ENCODE measurements at regions not wholly inside any gene's neighbourhood (a gene's known extent, or its start where the extent isn't known, plus 50 kb on each side); places are given as distances from the start of the nearest gene placed in this dataset.

GRCh38 chr4:147217655-147218054, 263.2 kb upstream of the EDNRA start (continued):
- no peak for TF ChIP-seq CHCHD3 (CRISPR knock-in tag; IDR thresholded peaks at IDR 0.05)

GRCh38 chr4:147219145-147219544, 261.8 kb upstream of the EDNRA start:
- intact Hi-C loops (cut with micrococcal nuclease), result no loop called here
- BruUV-seq (replicated peaks), result no TSS peak
- WGBS (ENCODE audit: insufficient coverage, low coverage, missing lambda C conversion rate), result 4% methylated on average over 2 of the region's 2 CpGs

More at GRCh38 chr4:147219145-147219544, 261.8 kb upstream of the EDNRA start:
- DNase-seq (ENCODE audit: extremely low read depth in 1 of 4, low spot score in 3 of 4) (no peak), FAIRE-seq (no peak), ATAC-seq (no peak)
- H3K4me1 ChIP-seq (replicated peaks in 1 of 2; ENCODE audit: control insufficient read depth in 2 of 2, insufficient read depth in 2 of 2, low read length in 2 of 2), result no peaks in the 10 kb centered on the region
- H3K9me1 ChIP-seq (ENCODE audit: control insufficient read depth, insufficient read depth, low read length), result no peaks in the 10 kb centered on the region
- no peak overlapping the region for H2AFZ ChIP-seq (ENCODE audit: low read depth, low read length)
- no peak overlapping the region for H3K9ac ChIP-seq (ENCODE audit: insufficient read depth in 1 of 2, low read depth in 2 of 2, low read length in 2 of 2)
- ChIA-PET CTCF (ENCODE audit: low intra/inter-chr PET ratio) (no interaction called here), POLR2A (no interaction called here)
- in situ Hi-C loops (cut with MboI), result no loop called here
- H3K9me3 ChIP-seq (replicated peaks; ENCODE audit: control insufficient read depth, insufficient read depth, low read depth, low read length), result no peaks in the 10 kb centered on the region
- H3K4me2 ChIP-seq (ENCODE audit: insufficient read depth, low read length), result no peak overlapping the region
- no peak for TF ChIP-seq NKRF (IDR thresholded peaks at IDR 0.05; ENCODE audit: borderline replicate concordance)
- no peak for TF ChIP-seq GATAD2A (IDR thresholded peaks at IDR 0.05)
- no peak for TF ChIP-seq ETV6 (IDR thresholded peaks at IDR 0.05; ENCODE audit: borderline replicate concordance in 1 of 2, low read depth in 2 of 2, low read length in 1 of 2)
- no peak for TF ChIP-seq ETV6 (CRISPR knock-in tag; IDR thresholded peaks at IDR 0.05; ENCODE audit: borderline replicate concordance)
- TF ChIP-seq RNF2 (IDR thresholded peaks at IDR 0.05), result no peak
- TF ChIP-seq STAT5B (CRISPR knock-in tag; IDR thresholded peaks at IDR 0.05), result no peak
- no peak for TF ChIP-seq SRSF3 (IDR thresholded peaks at IDR 0.05; ENCODE audit: insufficient read depth, low read length)
- TF ChIP-seq CGGBP1 (CRISPR knock-in tag; IDR thresholded peaks at IDR 0.05), result no peak
- H4K20me1 ChIP-seq (replicated peaks; ENCODE audit: control insufficient read depth, insufficient read depth, low read length), result no peaks in the 10 kb centered on the region
- no peaks in the 10 kb centered on the region for H3K27me3 ChIP-seq (ENCODE audit: control insufficient read depth in 2 of 2, insufficient read depth in 2 of 2, low read length in 2 of 2)
- H3K4me3 ChIP-seq, result no peak overlapping the region
- H3K36me3 ChIP-seq (ENCODE audit: control insufficient read depth, insufficient read depth, low read length), result no peaks in the 10 kb centered on the region
- H3K27ac ChIP-seq (ENCODE audit: extremely low read depth, low read depth, low read length), result no peak overlapping the region
- no peaks in the 10 kb centered on the region for H3K79me2 ChIP-seq (ENCODE audit: control insufficient read depth, insufficient read depth, low read length)
